Skeletal muscle satellite cell (primary cell): ENCODE measurements at regions not wholly inside any gene's neighbourhood (a gene's known extent, or its start where the extent isn't known, plus 50 kb on each side); places are given as distances from the start of the nearest gene placed in this dataset.

Experiments
- H3K27me3 ChIP-seq: 2 replicates; pipeline ENCODE4 v1.7.0; 2013; ENCODE audit warnings: low read length; ENCODE audit not compliant: control insufficient read depth, insufficient read depth
- H3K36me3 ChIP-seq: 2 replicates; pipeline ENCODE4 v1.7.0; 2013; ENCODE audit warnings: mild to moderate bottlenecking, control low read depth, low read length; ENCODE audit not compliant: insufficient read depth
- H3K4me1 ChIP-seq: 2 replicates; pipeline ENCODE4 v1.7.0; 2013; ENCODE audit warnings: low read length; ENCODE audit not compliant: control insufficient read depth, insufficient read depth
- H3K4me2 ChIP-seq: 2 replicates; pipeline ENCODE4 v1.7.0; 2013; ENCODE audit warnings: mild to moderate bottlenecking, low read length
- H3K4me3 ChIP-seq: 2 replicates; pipeline ENCODE4 v1.7.0; 2013; ENCODE audit warnings: low read length
- H3K9ac ChIP-seq: 2 replicates; pipeline ENCODE4 v1.7.0; 2013; ENCODE audit warnings: mild to moderate bottlenecking, low read depth, low read length, moderate library complexity
- H3K9me3 ChIP-seq: replicated peaks from 2 replicates; pipeline ENCODE4 v1.7.0; 2013; ENCODE audit warnings: mild to moderate bottlenecking, control low read depth, low read length

DNA sequence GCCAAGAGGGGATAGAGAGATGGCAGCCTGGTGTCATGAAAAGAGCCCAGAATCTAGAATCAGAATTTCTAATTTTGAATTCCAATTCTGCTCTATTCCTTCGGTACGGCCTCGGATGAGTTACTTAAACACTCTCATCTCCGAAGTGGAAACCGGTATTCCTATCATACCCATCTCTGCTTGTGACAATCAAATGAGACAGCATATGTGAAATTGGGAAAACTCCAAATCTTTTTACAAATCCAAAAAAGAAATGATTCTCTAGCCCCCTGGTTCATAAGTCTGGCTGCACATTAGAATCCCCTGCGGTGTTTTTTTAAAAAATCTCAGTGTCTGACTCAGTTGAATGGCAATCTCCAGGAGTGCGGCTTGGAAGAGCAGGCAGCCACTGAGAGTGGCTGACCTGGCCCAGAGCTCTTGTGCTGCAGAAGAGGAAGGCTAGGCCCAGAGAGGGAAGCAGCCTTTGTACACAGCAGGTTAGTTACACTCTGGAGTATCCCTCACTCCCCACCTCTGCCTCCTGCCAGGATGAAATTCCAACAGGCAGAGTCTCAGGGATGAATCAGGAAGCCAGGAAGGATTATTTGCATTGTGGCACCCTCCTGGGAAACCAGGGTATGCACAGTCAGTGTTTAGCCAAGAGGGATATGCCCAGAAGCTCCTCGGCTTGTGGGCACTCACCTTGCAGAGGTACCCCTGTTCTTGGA lies 93.6 kb upstream of the ISX start:
- H3K27me3 ChIP-seq: no peaks in the 10 kb centered on the region
- no peak overlapping the region for H3K9ac ChIP-seq
- H3K9me3 ChIP-seq: no peaks in the 10 kb centered on the region
- no peak overlapping the region for H3K4me2 ChIP-seq
- no peaks in the 10 kb centered on the region for H3K36me3 ChIP-seq
- H3K4me1 ChIP-seq: no peaks in the 10 kb centered on the region
- H3K4me3 ChIP-seq: no peak overlapping the region

DNA sequence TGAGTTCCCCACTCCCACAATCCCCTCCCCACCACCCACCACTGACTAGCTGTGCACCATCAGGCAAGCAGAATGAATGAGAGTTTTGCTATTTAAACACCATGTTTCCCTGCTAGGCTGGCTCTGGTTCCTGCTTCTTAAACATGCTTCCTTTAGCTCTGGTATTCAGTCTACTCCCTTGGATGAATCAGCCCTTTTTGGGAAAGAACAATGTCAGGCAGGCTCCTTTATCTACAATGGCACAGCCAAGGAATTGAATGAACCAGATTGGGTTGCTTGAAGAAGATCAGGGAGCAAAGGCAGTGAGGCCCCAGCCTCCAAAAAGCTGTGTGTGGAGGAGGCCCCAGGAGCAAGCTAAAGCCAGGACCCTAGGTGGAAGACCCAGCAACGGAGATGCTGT lies 92.9 kb upstream of the ISX start:
- no peak overlapping the region for H3K4me3 ChIP-seq
- H3K9ac ChIP-seq: no peak overlapping the region
- H3K27me3 ChIP-seq: no peaks in the 10 kb centered on the region
- H3K4me2 ChIP-seq: no peak overlapping the region
- no peaks in the 10 kb centered on the region for H3K36me3 ChIP-seq
- H3K9me3 ChIP-seq: no peaks in the 10 kb centered on the region
- H3K4me1 ChIP-seq: no peaks in the 10 kb centered on the region

DNA sequence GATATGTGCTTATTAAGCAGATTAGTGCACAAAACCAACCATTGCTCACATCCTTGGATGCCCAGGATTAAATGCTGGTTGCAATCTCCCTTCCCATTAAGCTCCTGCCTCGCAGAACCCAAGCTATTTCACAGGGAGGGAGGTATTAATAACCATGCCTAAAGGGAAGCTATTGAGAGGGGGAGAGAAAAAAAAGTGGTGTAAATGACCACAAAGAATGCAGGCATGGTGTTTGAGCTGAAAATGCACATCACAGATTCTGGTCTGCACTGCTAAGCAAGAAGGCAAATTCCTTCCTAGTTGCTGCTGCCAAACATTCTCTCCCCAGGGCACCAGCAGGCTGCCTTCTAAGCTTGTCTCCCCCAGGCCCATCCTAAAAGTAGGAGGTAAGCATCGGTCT lies 92.0 kb upstream of the ISX start:
- H3K4me3 ChIP-seq: no peak overlapping the region
- H3K4me2 ChIP-seq: no peak overlapping the region
- no peaks in the 10 kb centered on the region for H3K27me3 ChIP-seq
- H3K9ac ChIP-seq: no peak overlapping the region
- H3K36me3 ChIP-seq: no peaks in the 10 kb centered on the region
- no peaks in the 10 kb centered on the region for H3K4me1 ChIP-seq
- no peaks in the 10 kb centered on the region for H3K9me3 ChIP-seq

DNA sequence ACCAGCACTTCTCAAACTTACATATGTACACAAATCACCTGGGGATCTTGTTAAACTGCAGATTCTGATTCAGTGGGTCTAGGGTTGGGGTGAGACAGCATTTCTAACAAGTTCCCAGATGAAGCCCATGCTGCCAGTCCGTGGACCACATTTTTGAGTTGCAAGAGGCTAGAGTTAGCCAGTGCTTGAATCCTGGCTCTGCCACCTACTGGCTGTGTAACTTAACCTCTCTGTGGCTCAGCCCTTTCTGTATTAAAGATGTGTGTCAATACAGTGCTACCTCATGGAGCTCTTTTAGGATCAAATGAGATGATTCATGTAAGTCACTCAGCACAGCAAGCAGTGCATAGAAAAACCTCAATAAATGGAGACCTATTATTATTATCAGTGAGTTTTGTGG lies 90.2 kb upstream of the ISX start:
- no peak overlapping the region for H3K9ac ChIP-seq

DNA sequence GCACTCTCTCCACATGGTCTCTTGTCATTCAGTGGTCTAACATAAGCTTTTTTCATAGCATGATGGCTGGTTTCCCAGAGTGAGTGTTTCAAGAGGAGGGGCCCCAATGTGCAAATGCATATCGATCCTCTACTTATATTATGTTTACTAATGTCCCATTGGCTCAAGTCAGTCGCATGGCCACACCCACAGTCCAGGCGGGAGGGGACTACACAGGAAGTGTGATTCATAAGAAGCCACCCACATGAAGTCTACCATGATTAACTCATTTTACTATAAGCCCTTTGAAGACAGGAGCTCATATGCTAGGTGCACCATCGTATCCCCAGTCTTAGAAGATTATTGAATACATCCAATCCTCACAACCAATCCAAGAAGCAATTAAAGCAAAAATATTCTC lies 89.5 kb upstream of the ISX start:
- no peak overlapping the region for H3K4me2 ChIP-seq
- H3K9ac ChIP-seq: no peak overlapping the region
- H3K36me3 ChIP-seq: no peaks in the 10 kb centered on the region
- H3K27me3 ChIP-seq: no peaks in the 10 kb centered on the region
- H3K4me1 ChIP-seq: no peaks in the 10 kb centered on the region
- peaks cover 4% of the 10 kb centered on the region for H3K9me3 ChIP-seq
- no peak overlapping the region for H3K4me3 ChIP-seq

More for the DNA sequence above, 90.2 kb upstream of the ISX start:
- no peak overlapping the region for H3K4me2 ChIP-seq
- H3K4me3 ChIP-seq: no peak overlapping the region
- no peaks in the 10 kb centered on the region for H3K27me3 ChIP-seq
- H3K9me3 ChIP-seq: peaks cover 4% of the 10 kb centered on the region
- no peaks in the 10 kb centered on the region for H3K36me3 ChIP-seq
- H3K4me1 ChIP-seq: no peaks in the 10 kb centered on the region

DNA sequence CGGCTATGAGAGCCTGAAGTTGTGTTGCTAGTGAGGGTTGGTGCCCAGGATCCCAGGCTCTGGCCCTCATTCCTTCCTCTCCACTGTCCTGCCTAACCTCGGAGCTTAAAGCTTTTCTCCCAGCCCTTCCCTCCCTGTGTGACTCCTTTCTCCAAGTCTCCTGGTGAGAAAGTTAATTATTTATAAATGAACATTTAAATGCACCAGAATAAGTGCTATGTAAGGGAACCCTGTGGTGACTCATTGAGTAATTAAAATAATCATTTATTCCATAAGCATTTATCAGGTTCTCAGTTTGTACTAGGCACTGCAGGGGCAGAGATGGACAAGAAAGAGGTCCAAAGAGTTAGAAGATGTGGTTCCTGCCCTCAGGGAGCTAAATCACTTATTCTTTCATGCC lies 89.1 kb upstream of the ISX start:
- no peaks in the 10 kb centered on the region for H3K36me3 ChIP-seq

DNA sequence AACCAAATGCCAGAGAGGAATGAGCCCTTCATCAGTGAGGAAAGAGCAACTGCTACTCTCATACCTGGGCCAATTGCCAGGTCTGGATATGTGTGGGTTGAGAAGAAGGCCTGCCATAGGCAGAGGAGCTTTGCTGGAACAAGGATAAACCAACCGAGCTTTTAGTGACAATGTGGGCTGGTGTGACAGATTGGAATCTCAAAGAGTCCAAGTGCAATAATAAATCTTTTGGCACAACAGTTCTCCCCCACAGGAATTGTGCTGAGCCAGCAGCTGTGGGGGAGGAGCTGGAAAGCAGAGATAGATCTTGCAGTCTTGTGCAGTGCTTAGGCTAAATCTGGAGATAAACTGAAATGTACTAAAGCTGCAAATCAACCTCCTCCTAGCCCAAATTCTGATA lies 79.4 kb upstream of the ISX start:
- Histone ChIP-seq H3K9me3 (peaks cover 11% of the 10 kb centered on the region), H3K36me3 (no peaks in the 10 kb centered on the region), H3K4me2 (no peak overlapping the region), H3K4me1 (no peaks in the 10 kb centered on the region), H3K9ac (no peak overlapping the region), H3K27me3 (no peaks in the 10 kb centered on the region), H3K4me3 (no peak overlapping the region)

More for the DNA sequence above, 89.1 kb upstream of the ISX start:
- H3K27me3 ChIP-seq: no peaks in the 10 kb centered on the region
- no peak overlapping the region for H3K9ac ChIP-seq
- no peaks in the 10 kb centered on the region for H3K4me1 ChIP-seq
- H3K9me3 ChIP-seq: peaks cover 4% of the 10 kb centered on the region
- H3K4me3 ChIP-seq: no peak overlapping the region
- H3K4me2 ChIP-seq: no peak overlapping the region

DNA sequence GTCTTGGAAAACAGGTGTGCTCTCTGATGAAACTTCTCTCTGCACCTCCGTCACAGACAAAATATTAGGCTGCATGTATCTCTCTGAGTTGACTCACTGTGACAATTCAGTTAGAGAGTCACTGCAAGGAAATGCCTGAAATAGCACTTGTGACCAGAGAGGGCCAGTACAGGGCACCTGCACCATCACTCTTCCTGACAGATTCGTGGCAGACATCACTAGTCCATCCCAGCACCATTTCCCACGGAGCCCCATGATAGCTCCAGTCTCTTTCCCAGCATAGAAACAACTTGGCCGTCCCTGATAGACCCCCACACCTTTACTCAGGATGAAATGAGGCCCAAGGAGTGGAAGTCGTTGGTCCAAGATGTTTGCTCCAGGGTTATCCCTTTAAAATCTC lies 73.3 kb upstream of the ISX start:
- H3K4me2 ChIP-seq: no peak overlapping the region
- no peak overlapping the region for H3K9ac ChIP-seq
- peaks cover 8% of the 10 kb centered on the region for H3K9me3 ChIP-seq
- no peaks in the 10 kb centered on the region for H3K36me3 ChIP-seq
- H3K4me3 ChIP-seq: no peak overlapping the region
- no peaks in the 10 kb centered on the region for H3K27me3 ChIP-seq
- H3K4me1 ChIP-seq: no peaks in the 10 kb centered on the region

DNA sequence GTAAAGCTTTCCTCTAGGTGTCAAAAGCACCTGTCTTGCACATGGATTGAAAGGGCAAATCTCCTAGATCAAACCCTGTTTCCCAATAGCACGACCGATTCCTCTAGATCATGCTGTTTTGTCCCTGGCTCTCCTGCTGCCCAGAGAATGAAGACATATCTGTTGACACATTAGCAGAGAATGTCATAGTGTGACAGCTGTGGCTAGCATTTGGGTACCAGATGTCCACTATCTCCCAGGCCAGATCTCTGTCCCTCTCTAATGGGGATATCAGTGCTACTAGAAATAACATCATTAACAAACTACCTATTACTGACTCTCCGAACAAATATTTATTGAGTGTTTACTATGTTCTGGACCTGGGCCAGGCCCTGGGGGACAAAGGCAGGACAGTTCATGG lies 72.4 kb upstream of the ISX start:
- H3K9me3 ChIP-seq: peaks cover 8% of the 10 kb centered on the region
- H3K4me2 ChIP-seq: no peak overlapping the region
- H3K4me1 ChIP-seq: no peaks in the 10 kb centered on the region
- no peak overlapping the region for H3K4me3 ChIP-seq
- H3K9ac ChIP-seq: no peak overlapping the region
- H3K27me3 ChIP-seq: no peaks in the 10 kb centered on the region
- no peaks in the 10 kb centered on the region for H3K36me3 ChIP-seq

DNA sequence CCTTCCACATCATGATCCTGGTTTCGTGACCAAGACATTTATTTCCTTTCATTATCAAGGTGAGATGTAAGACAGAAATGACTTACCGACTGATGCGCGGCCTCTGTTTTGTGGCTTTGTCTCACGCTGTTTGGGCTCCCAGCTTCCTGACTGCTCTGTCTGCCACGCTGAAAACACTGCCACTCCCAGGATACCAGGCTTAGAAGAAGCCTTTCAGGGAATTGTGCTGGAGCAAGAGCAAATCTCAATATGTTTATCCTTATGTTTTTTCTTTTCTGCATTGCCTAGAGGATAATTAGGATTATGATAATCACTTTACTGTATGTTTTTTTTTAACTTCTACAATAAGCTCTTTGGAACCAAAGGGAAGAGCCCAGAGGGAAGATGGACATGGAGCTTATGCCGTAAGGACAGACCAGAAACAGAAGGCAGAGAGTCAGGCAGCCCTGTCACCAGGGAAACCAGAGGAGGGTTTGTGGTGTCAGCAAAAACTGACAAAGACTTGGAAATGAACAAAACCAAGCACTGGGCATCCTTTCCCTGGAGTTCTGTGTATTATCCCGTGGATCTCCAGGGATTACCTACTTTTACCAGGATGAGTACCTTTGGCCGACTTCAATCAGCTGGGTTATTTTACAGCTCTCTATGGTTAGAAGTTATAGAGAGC lies 68.2 kb upstream of the ISX start:
- no peaks in the 10 kb centered on the region for H3K36me3 ChIP-seq
- peaks cover 4% of the 10 kb centered on the region for H3K9me3 ChIP-seq
- no peaks in the 10 kb centered on the region for H3K27me3 ChIP-seq
- H3K9ac ChIP-seq: no peak overlapping the region
- no peak overlapping the region for H3K4me2 ChIP-seq
- H3K4me3 ChIP-seq: no peak overlapping the region
- no peaks in the 10 kb centered on the region for H3K4me1 ChIP-seq

DNA sequence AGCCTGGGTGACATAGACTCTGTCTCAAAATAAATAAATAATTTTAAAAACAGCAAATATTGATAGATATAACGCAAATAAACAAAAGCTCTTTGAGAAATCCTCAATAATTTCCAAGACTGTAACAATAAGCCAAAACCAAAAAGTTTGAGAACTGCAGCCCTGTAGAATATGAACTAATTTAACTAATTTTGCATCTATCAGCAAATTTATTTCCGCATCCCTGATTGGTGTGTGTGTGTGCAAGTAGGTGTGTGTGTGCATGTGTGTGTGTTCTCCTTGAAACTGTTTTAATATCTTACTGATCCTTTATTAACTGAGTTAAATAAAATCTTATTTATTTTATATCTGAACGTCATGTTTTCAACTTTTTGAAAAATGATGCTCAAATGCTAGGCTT lies 67.0 kb upstream of the ISX start:
- Histone ChIP-seq H3K9me3 (peaks cover 4% of the 10 kb centered on the region), H3K4me1 (no peaks in the 10 kb centered on the region)

DNA sequence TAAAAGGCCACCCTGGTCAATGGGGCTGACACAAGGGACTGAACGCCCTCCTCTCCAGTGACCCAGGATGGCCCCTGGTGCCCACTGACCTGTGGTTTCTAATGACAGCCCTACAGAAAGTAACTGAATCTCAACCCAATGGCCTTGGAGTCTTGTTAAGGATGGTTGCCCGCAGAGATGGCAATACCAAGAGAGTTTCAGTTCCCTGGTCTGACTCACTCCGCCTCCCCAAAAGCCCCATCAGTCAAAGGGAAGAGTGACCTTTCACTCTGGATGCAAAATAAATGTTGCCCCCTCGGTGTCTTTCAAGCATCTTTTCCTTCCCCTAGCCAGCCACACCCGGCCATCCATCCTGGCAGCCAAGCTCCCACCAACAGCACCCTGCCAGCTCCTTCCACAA lies 57.7 kb upstream of the ISX start:
- Histone ChIP-seq H3K9me3 (no peaks in the 10 kb centered on the region), H3K4me1 (no peaks in the 10 kb centered on the region), H3K4me2 (no peak overlapping the region), H3K36me3 (no peaks in the 10 kb centered on the region), H3K27me3 (no peaks in the 10 kb centered on the region), H3K4me3 (no peak overlapping the region), H3K9ac (no peak overlapping the region)

More for the DNA sequence above, 67.0 kb upstream of the ISX start:
- Histone ChIP-seq H3K27me3 (no peaks in the 10 kb centered on the region), H3K36me3 (no peaks in the 10 kb centered on the region), H3K4me3 (no peak overlapping the region), H3K9ac (no peak overlapping the region), H3K4me2 (no peak overlapping the region)
